H1 (cell line): ENCODE measurements at regions not wholly inside any gene's neighbourhood (a gene's known extent, or its start where the extent isn't known, plus 50 kb on each side); places are given as distances from the start of the nearest gene placed in this dataset.

ENCODE experiments used
- EGR1 ChIP-seq: IDR thresholded peaks from 2 replicates; pipeline ENCODE4 v1.6.1; 2011; ENCODE audit warnings: low read depth, low read length, borderline replicate concordance
- FOSL1 ChIP-seq: IDR thresholded peaks from 2 replicates; pipeline ENCODE4 v1.6.1; 2011; ENCODE audit warnings: mild to moderate bottlenecking, low read depth, low read length, moderate library complexity; ENCODE audit not compliant: insufficient read depth
- GABPA ChIP-seq: IDR thresholded peaks from 2 replicates; pipeline ENCODE4 v1.6.1; 2011; ENCODE audit warnings: mild to moderate bottlenecking, low read length, moderate library complexity, borderline replicate concordance; ENCODE audit not compliant: insufficient read depth
- POLR2A ChIP-seq, 2 experiments: IDR thresholded peaks; 1 replicate in 1 of 2; 2 replicates in 1 of 2; pipeline ENCODE4 v1.6.1; 2011; ENCODE audit warnings: low read depth in 2 of 2, low read length in 2 of 2, mild to moderate bottlenecking in 2 of 2; ENCODE audit errors: control extremely low read depth in 1 of 2
- SRF ChIP-seq: IDR thresholded peaks from 2 replicates; pipeline ENCODE4 v1.6.1; 2011; ENCODE audit warnings: mild to moderate bottlenecking, low read depth, low read length, moderate library complexity
- TF ChIP-seq, protein P1 (sequence below), 3 experiments: IDR thresholded peaks; 1 replicate in 2 of 3; 2 replicates in 1 of 3; pipeline versions ENCODE4 v1.5.1 to v1.6.1; 2011; ENCODE audit warnings: low read length in 3 of 3, mild to moderate bottlenecking in 3 of 3, inconsistent platforms in 2 of 3, low read depth in 1 of 3, moderate library complexity in 1 of 3; ENCODE audit not compliant: insufficient read depth in 1 of 3; ENCODE audit errors: control extremely low read depth in 1 of 3

DNA sequence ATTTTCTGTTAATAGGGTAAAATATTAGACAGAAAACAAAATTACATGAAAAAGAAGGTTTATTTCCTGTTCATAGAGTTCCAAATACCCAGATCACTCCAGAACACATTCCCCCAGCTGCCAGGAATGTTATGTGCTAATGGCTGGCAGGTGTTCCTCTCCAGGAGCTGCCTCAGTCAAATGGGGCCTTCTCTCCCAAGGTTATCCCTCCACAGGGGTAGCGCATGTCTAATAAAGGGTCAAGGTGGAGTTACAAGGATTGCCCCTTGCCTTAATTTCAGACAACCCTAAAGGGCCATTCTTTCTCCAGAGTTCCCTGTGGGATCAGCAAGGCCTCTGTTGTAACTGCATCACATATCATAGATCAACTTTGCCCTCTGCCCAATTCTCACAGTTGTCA lies 148.6 kb upstream of the PLPPR1 start:
- no peak for TF ChIP-seq POLR2A (IDR thresholded peaks at IDR 0.05; ENCODE audit: control extremely low read depth in 1 of 2, low read depth in 2 of 2, low read length in 2 of 2)
- TF ChIP-seq, protein P1, sequence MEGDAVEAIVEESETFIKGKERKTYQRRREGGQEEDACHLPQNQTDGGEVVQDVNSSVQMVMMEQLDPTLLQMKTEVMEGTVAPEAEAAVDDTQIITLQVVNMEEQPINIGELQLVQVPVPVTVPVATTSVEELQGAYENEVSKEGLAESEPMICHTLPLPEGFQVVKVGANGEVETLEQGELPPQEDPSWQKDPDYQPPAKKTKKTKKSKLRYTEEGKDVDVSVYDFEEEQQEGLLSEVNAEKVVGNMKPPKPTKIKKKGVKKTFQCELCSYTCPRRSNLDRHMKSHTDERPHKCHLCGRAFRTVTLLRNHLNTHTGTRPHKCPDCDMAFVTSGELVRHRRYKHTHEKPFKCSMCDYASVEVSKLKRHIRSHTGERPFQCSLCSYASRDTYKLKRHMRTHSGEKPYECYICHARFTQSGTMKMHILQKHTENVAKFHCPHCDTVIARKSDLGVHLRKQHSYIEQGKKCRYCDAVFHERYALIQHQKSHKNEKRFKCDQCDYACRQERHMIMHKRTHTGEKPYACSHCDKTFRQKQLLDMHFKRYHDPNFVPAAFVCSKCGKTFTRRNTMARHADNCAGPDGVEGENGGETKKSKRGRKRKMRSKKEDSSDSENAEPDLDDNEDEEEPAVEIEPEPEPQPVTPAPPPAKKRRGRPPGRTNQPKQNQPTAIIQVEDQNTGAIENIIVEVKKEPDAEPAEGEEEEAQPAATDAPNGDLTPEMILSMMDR (IDR thresholded peaks at IDR 0.05; ENCODE audit: control extremely low read depth in 1 of 3, insufficient read depth in 1 of 3, low read depth in 1 of 3, low read length in 3 of 3): no peak
- no peak for TF ChIP-seq FOSL1
- TF ChIP-seq EGR1: no peak
- no peak for TF ChIP-seq SRF
- TF ChIP-seq GABPA: no peak
